AG09309 (cell line): ENCODE measurements at regions not wholly inside any gene's neighbourhood (a gene's known extent, or its start where the extent isn't known, plus 50 kb on each side); places are given as distances from the start of the nearest gene placed in this dataset.

Experiments used
- DNase-seq: peaks from one replicate; pipeline ENCODE4 v3.0.0-alpha.2; 2010; ENCODE audit warnings: low read depth
- H3K4me3 ChIP-seq: 2 replicates; pipeline ENCODE4 v1.5.1; 2011; ENCODE audit warnings: mild to moderate bottlenecking, low read depth, low read length, moderate library complexity; ENCODE audit not compliant: control insufficient read depth
- CTCF ChIP-seq: IDR thresholded peaks from 2 replicates; pipeline ENCODE4 v1.5.1; 2011; ENCODE audit warnings: mild to moderate bottlenecking, low read depth, low read length, inconsistent platforms; ENCODE audit not compliant: insufficient read depth, control insufficient read depth; ENCODE audit errors: missing control alignments

- H3K4me3 ChIP-seq, result no peak overlapping the region
- no peak for TF ChIP-seq CTCF
- DNase-seq, result no peak
Observed at GRCh38 chr1:201633811-201634210, 94.9 kb downstream of the NAV1 start.

- no peak overlapping the region for H3K4me3 ChIP-seq
- no peak for DNase-seq
- no peak for TF ChIP-seq CTCF
Observed at GRCh38 chr1:201634261-201634660, 95.3 kb downstream of the NAV1 start.

GRCh38 chr1:201636097-201636496 is 97.2 kb downstream of the NAV1 start:
- no peak overlapping the region for H3K4me3 ChIP-seq
- TF ChIP-seq CTCF, result no peak
- DNase-seq, result no peak

GRCh38 chr1:201636510-201636971 is 97.6 kb downstream of the NAV1 start:
- TF ChIP-seq CTCF, result no peak
- no peak for DNase-seq
- H3K4me3 ChIP-seq, result no peak overlapping the region

DNA sequence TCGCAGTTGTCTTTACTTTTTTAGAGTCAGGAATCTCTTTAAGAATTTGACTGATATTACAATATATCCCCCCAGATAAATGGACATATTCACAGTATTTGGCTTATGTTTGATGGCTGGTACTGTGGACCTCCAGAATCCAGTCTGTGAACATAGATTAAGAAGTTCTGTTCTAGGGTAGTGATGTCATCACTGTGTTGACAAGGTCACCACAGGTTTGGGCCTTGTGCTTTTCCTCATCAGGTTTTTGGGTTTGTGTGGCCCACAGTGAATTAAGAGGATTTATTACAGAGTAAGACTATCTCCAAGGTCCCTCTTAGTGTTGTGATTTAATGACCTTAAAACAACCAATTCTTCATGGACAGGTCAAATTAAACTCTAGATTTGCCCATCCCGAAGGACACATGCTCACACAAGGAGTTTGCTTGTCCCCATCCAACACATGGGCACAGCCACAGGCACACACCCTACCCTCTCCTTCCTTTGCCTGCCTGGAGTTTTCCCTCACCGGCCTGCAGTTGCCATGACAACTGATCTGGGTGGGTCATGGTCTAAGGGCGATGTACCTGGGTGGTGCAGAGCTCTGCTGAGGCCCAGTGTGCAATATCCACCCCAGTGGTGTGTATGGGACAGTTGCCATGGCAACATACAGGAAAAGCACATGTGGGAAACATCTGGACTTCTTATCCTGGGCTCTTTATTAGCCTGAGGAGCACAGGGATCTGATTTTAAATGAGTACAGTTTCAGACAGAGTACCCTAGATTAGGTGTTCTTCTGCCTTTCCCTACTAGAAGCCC is 98.6 kb downstream of the NAV1 start:
- DNase-seq, result no peak
- TF ChIP-seq CTCF, result no peak
- H3K4me3 ChIP-seq, result no peak overlapping the region

DNA sequence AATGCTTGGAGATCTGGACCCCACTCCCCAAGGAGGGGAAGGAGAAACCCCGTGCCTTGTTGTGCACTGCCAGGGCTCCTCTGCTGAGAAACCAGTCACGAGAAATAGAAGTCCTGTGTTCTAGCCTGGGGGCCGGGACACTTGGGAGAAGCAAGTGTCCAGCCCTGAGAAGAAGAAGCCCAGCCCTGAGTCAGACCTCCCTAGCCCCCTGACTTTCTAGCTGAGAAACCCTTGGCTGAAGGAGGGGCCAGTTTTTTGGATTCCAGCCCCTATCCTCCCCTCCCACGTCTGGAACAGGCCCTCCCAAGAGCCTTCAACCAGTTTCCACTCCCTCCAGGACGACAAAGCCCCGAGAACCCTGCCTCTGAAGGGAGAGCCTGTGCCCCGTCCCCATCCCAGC is 100.5 kb downstream of the NAV1 start:
- no peak overlapping the region for H3K4me3 ChIP-seq
- no peak for TF ChIP-seq CTCF
- no peak for DNase-seq
